Neural progenitor cell (in vitro differentiated cells): ENCODE measurements at regions not wholly inside any gene's neighbourhood (a gene's known extent, or its start where the extent isn't known, plus 50 kb on each side); places are given as distances from the start of the nearest gene placed in this dataset.

ENCODE experiments used
- DNase-seq: peaks from one replicate; pipeline ENCODE4 v3.0.0-alpha.2; 2016; ENCODE audit warnings: low spot score
- H2AFZ ChIP-seq: fragments of 200-600 bp; sonication (generic); replicated peaks from 2 replicates; pipeline ENCODE4 v1.6.1; 2016; ENCODE audit warnings: antibody characterized with exemption
- H3F3A ChIP-seq: fragments of 200-600 bp; sonication (generic); 2 replicates; pipeline ENCODE4 v1.6.1; 2016; ENCODE audit warnings: antibody characterized with exemption, low read depth
- H3K27ac ChIP-seq: fragments of 200-600 bp; sonication (generic); 2 replicates; pipeline ENCODE4 v1.5.1; 2016; ENCODE audit warnings: mild to moderate bottlenecking
- H3K27me3 ChIP-seq: fragments of 200-600 bp; sonication (generic); 2 replicates; pipeline ENCODE4 v1.6.1; 2016; ENCODE audit warnings: mild to moderate bottlenecking, moderate library complexity
- H3K36me3 ChIP-seq: fragments of 200-600 bp; sonication (generic); 2 replicates; pipeline ENCODE4 v1.5.1; 2016
- H3K4me1 ChIP-seq: fragments of 200-600 bp; sonication (generic); 2 replicates; pipeline ENCODE4 v1.6.1; 2016; ENCODE audit warnings: mixed run types
- H3K4me2 ChIP-seq: fragments of 200-600 bp; sonication (generic); 2 replicates; pipeline ENCODE4 v1.6.1; 2016
- H3K4me3 ChIP-seq: fragments of 200-600 bp; sonication (generic); 2 replicates; pipeline ENCODE4 v1.5.1; 2016
- H3K79me2 ChIP-seq: fragments of 200-600 bp; sonication (generic); 2 replicates; pipeline ENCODE4 v1.6.1; 2016; ENCODE audit warnings: low read depth
- H3K9ac ChIP-seq: fragments of 200-600 bp; sonication (generic); 2 replicates; pipeline ENCODE4 v1.6.1; 2016
- H3K9me3 ChIP-seq: fragments of 200-600 bp; sonication (generic); 2 replicates; pipeline ENCODE4 v1.5.1; 2016; ENCODE audit warnings: low read depth
- H4K20me1 ChIP-seq: fragments of 200-600 bp; sonication (generic); 2 replicates; pipeline ENCODE4 v1.6.1; 2016; ENCODE audit warnings: low read depth
- H3K27ac Mint-ChIP-seq: 3 replicates; pipeline ENCODE4 v1.8.0; 2021; ENCODE audit warnings: mixed read lengths
- H3K27me3 Mint-ChIP-seq: 2 replicates; pipeline ENCODE4 v1.8.0; 2022; ENCODE audit warnings: low read depth, mild to moderate bottlenecking, inconsistent platforms, moderate library complexity, mixed read lengths; ENCODE audit not compliant: insufficient read depth
- H3K36me3 Mint-ChIP-seq: 3 replicates; pipeline ENCODE4 v1.8.0; 2021; ENCODE audit warnings: mixed read lengths
- H3K4me1 Mint-ChIP-seq: 3 replicates; pipeline ENCODE4 v1.8.0; 2021; ENCODE audit warnings: mixed read lengths
- H3K4me3 Mint-ChIP-seq: 3 replicates; pipeline ENCODE4 v1.8.0; 2021; ENCODE audit warnings: mild to moderate bottlenecking, moderate library complexity, mixed read lengths
- H3K9me3 Mint-ChIP-seq: 3 replicates; pipeline ENCODE4 v1.8.0; 2020; ENCODE audit warnings: mixed read lengths
- CTCF ChIP-seq: fragments of 200-600 bp; sonication (generic); IDR thresholded peaks from 2 replicates; pipeline ENCODE4 v1.5.1; 2017; ENCODE audit warnings: antibody characterized with exemption, mild to moderate bottlenecking
- EZH2 ChIP-seq: fragments of 200-600 bp; sonication (generic); IDR thresholded peaks from 2 replicates; pipeline ENCODE4 v1.6.1; 2017; ENCODE audit warnings: antibody characterized with exemption, mild to moderate bottlenecking, moderate library complexity
- EZH2phosphoT487 ChIP-seq: fragments of 200-600 bp; sonication (generic); IDR thresholded peaks from 2 replicates; pipeline ENCODE4 v1.6.1; 2017; ENCODE audit warnings: antibody characterized with exemption

GRCh38 chr4:58507079-58507478 is 1396.9 kb upstream of the IGFBP7 start:
- Histone ChIP-seq H2AFZ (no peak overlapping the region), H3K27me3 (no peaks in the 10 kb centered on the region), H3K9ac (no peak overlapping the region), H4K20me1 (no peaks in the 10 kb centered on the region), H3F3A (no peaks in the 10 kb centered on the region), H3K4me3 (no peak overlapping the region), H3K4me1 (peaks cover 4% of the 10 kb centered on the region), H3K36me3 (no peaks in the 10 kb centered on the region), H3K27ac (no peak overlapping the region), H3K4me2 (no peak overlapping the region), H3K9me3 (no peaks in the 10 kb centered on the region), H3K79me2 (no peaks in the 10 kb centered on the region)
- DNase-seq = peak; percentile 5
- peaks cover 2% of the 10 kb centered on the region for H3K9me3 Mint-ChIP-seq
- H3K27ac Mint-ChIP-seq = no peak overlapping the region
- H3K4me3 Mint-ChIP-seq = no peak overlapping the region
- H3K4me1 Mint-ChIP-seq = no peaks in the 10 kb centered on the region
- TF ChIP-seq EZH2phosphoT487 (no peak), CTCF (no peak), EZH2 (no peak)
- peaks cover 3% of the 10 kb centered on the region for H3K27me3 Mint-ChIP-seq
- H3K36me3 Mint-ChIP-seq = peaks cover 2% of the 10 kb centered on the region

GRCh38 chr4:58502839-58503238 is 1392.7 kb upstream of the IGFBP7 start:
- peaks cover 2% of the 10 kb centered on the region for H3K36me3 Mint-ChIP-seq
- no peak overlapping the region for H3K4me2 ChIP-seq
- H3K27ac Mint-ChIP-seq = no peak overlapping the region
- no peaks in the 10 kb centered on the region for H3K4me1 Mint-ChIP-seq
- no peak for TF ChIP-seq EZH2phosphoT487
- TF ChIP-seq CTCF = no peak
- no peak for TF ChIP-seq EZH2
- no peak overlapping the region for H3K4me3 Mint-ChIP-seq
- DNase-seq = no peak
- no peaks in the 10 kb centered on the region for H3K79me2 ChIP-seq
- H3F3A ChIP-seq = no peaks in the 10 kb centered on the region
- no peaks in the 10 kb centered on the region for H4K20me1 ChIP-seq
- H3K27me3 ChIP-seq = no peaks in the 10 kb centered on the region
- H3K9me3 Mint-ChIP-seq = peaks cover 2% of the 10 kb centered on the region
- H3K9ac ChIP-seq = no peak overlapping the region
- no peaks in the 10 kb centered on the region for H3K36me3 ChIP-seq
- peaks cover 3% of the 10 kb centered on the region for H3K27me3 Mint-ChIP-seq
- H2AFZ ChIP-seq = no peak overlapping the region
- no peak overlapping the region for H3K4me3 ChIP-seq
- no peaks in the 10 kb centered on the region for H3K9me3 ChIP-seq
- no peak overlapping the region for H3K27ac ChIP-seq
- H3K4me1 ChIP-seq = peaks cover 4% of the 10 kb centered on the region

GRCh38 chr4:58499182-58499581 is 1389.0 kb upstream of the IGFBP7 start:
- Histone ChIP-seq H2AFZ (no peak overlapping the region), H3K9ac (no peak overlapping the region), H3K27ac (no peak overlapping the region), H3K79me2 (no peaks in the 10 kb centered on the region), H3K36me3 (no peaks in the 10 kb centered on the region), H3K27me3 (no peaks in the 10 kb centered on the region), H3K4me1 (no peaks in the 10 kb centered on the region), H4K20me1 (no peaks in the 10 kb centered on the region), H3K4me2 (no peak overlapping the region), H3F3A (no peaks in the 10 kb centered on the region), H3K4me3 (no peak overlapping the region), H3K9me3 (no peaks in the 10 kb centered on the region)
- no peak overlapping the region for H3K4me3 Mint-ChIP-seq
- peaks cover under 1% of the 10 kb centered on the region for H3K36me3 Mint-ChIP-seq
- DNase-seq = no peak
- peaks cover under 1% of the 10 kb centered on the region for H3K27me3 Mint-ChIP-seq
- no peak overlapping the region for H3K27ac Mint-ChIP-seq
- TF ChIP-seq CTCF (no peak), EZH2phosphoT487 (no peak), EZH2 (no peak)
- H3K9me3 Mint-ChIP-seq = peaks cover 1% of the 10 kb centered on the region
- no peaks in the 10 kb centered on the region for H3K4me1 Mint-ChIP-seq

GRCh38 chr4:58491620-58492019 is 1381.4 kb upstream of the IGFBP7 start:
- Histone ChIP-seq H3K27ac (no peak overlapping the region), H3K4me1 (no peaks in the 10 kb centered on the region), H3K9me3 (no peaks in the 10 kb centered on the region), H2AFZ (no peak overlapping the region), H4K20me1 (no peaks in the 10 kb centered on the region), H3K36me3 (no peaks in the 10 kb centered on the region), H3K9ac (no peak overlapping the region), H3K4me2 (no peak overlapping the region), H3F3A (no peaks in the 10 kb centered on the region), H3K79me2 (no peaks in the 10 kb centered on the region), H3K27me3 (no peaks in the 10 kb centered on the region), H3K4me3 (no peak overlapping the region)
- Mint-ChIP-seq H3K9me3 (no peaks in the 10 kb centered on the region), H3K36me3 (no peaks in the 10 kb centered on the region), H3K27me3 (peaks cover 2% of the 10 kb centered on the region), H3K4me1 (no peaks in the 10 kb centered on the region), H3K27ac (no peak overlapping the region), H3K4me3 (no peak overlapping the region)
- DNase-seq = no peak
- TF ChIP-seq EZH2phosphoT487 (no peak), EZH2 (no peak), CTCF (no peak)
